ENCODE measurements at regions not wholly inside any gene's neighbourhood (a gene's known extent, or its start where the extent isn't known, plus 50 kb on each side); places are given as distances from the start of the nearest gene placed in this dataset.

GRCh38 chr7:109984729-109985128, 1106.2 kb upstream of the LRRN3 start (continued):
- TF ChIP-seq SP4 (CRISPR knock-in tag; IDR thresholded peaks at IDR 0.05) (no peak), ZNF124 (CRISPR knock-in tag; IDR thresholded peaks at IDR 0.05) (no peak)

GRCh38 chr7:109986701-109987100, 1104.2 kb upstream of the LRRN3 start:
- Histone ChIP-seq H3K9me3 (ENCODE audit: low read length) (no peaks in the 10 kb centered on the region), H2AFZ (ENCODE audit: low read length) (no peak overlapping the region), H3K4me1 (ENCODE audit: insufficient read depth, low read length) (no peaks in the 10 kb centered on the region), H3K27me3 (ENCODE audit: control insufficient read depth in 1 of 2, insufficient read depth in 2 of 2, low read length in 2 of 2) (no peaks in the 10 kb centered on the region), H3K27ac (ENCODE audit: extremely low read length, insufficient read depth, low read length) (no peak overlapping the region), H3K4me3 (replicated peaks in 1 of 3; ENCODE audit: insufficient read depth in 1 of 3, low read depth in 2 of 3, low read length in 3 of 3) (no peak overlapping the region), H4K20me1 (ENCODE audit: insufficient read depth, low read length) (no peaks in the 10 kb centered on the region), H3K9ac (ENCODE audit: insufficient read depth, low read depth, low read length) (no peak overlapping the region), H3K79me2 (ENCODE audit: insufficient read depth, low read length) (no peaks in the 10 kb centered on the region), H3K4me2 (ENCODE audit: low read depth, low read length) (no peak overlapping the region), H3K36me3 (replicated peaks in 1 of 2; ENCODE audit: control insufficient read depth in 1 of 2, insufficient read depth in 2 of 2, low read length in 2 of 2) (no peaks in the 10 kb centered on the region)
- ChIA-PET CTCF (ENCODE audit: low intra/inter-chr PET ratio, low total read pairs) (no interaction called here), POLR2A (no interaction called here)
- intact Hi-C loops (cut with micrococcal nuclease; ENCODE audit: unreplicated experiment) = no loop called here
- no peak for DNase-seq (ENCODE audit: low spot score)
- WGBS (ENCODE audit: low lambda C conversion rate) = 0% methylated on average over 2 of the region's 2 CpGs
- BruUV-seq (replicated peaks) = no TSS peak
- no peak for ATAC-seq
- TF ChIP-seq ZNF101 (CRISPR knock-in tag; IDR thresholded peaks at IDR 0.05; ENCODE audit: borderline replicate concordance, low read depth) (no peak), GATAD2A (CRISPR knock-in tag; IDR thresholded peaks at IDR 0.05) (no peak), SP140L (CRISPR knock-in tag; IDR thresholded peaks at IDR 0.05; ENCODE audit: borderline replicate concordance) (no peak), GMEB2 (CRISPR knock-in tag; IDR thresholded peaks at IDR 0.05; ENCODE audit: low read depth) (no peak), ZSCAN9 (CRISPR knock-in tag; IDR thresholded peaks at IDR 0.05; ENCODE audit: borderline replicate concordance) (no peak), ZNF383 (CRISPR knock-in tag; IDR thresholded peaks at IDR 0.05; ENCODE audit: borderline replicate concordance) (no peak), KLF13 (CRISPR knock-in tag; IDR thresholded peaks at IDR 0.05) (no peak), BRCA1 (CRISPR knock-in tag; IDR thresholded peaks at IDR 0.05) (no peak), ZNF18 (CRISPR knock-in tag; IDR thresholded peaks at IDR 0.05; ENCODE audit: insufficient replicate concordance) (no peak), ZMYM4 (CRISPR knock-in tag; IDR thresholded peaks at IDR 0.05) (no peak), ZNF331 (CRISPR knock-in tag; IDR thresholded peaks at IDR 0.05) (no peak), KDM3A (CRISPR knock-in tag; IDR thresholded peaks at IDR 0.05; ENCODE audit: low read depth) (no peak), RARG (CRISPR knock-in tag; IDR thresholded peaks at IDR 0.05; ENCODE audit: low read depth) (no peak), ZNF468 (CRISPR knock-in tag; IDR thresholded peaks at IDR 0.05) (no peak), TRAFD1 (CRISPR knock-in tag; IDR thresholded peaks at IDR 0.05; ENCODE audit: borderline replicate concordance) (no peak)
- FAIRE-seq = no peak
- in situ Hi-C loops (cut with HindIII; ENCODE audit: extremely low pct_ligation_motif_present, low pct_unique_long_range_greater_than_20kb) = no loop called here
